HG03521 (cell line): ENCODE measurements at regions not wholly inside any gene's neighbourhood (a gene's known extent, or its start where the extent isn't known, plus 50 kb on each side); places are given as distances from the start of the nearest gene placed in this dataset.
"Not testable (repeated sequence)": the region's sequence is repeated elsewhere in the genome, so short reads cannot be mapped to it uniquely, and the experiment has no call there.

Source experiments
- ATAC-seq: cut with Tn5 transposase; IDR thresholded peaks from one replicate; pipeline ENCODE4 v1.9.1; 2021; ENCODE audit warnings: mild to moderate bottlenecking, moderate library complexity; ENCODE audit not compliant: unreplicated experiment

- no peak for ATAC-seq
Measured at GRCh38 chr1:38210021-38210894, 163.7 kb upstream of the POU3F1 start.

GRCh38 chr1:38208716-38209632 lies 162.4 kb upstream of the POU3F1 start:
- ATAC-seq, result no peak

- no peak for ATAC-seq
Measured at GRCh38 chr1:38207906-38208305, 161.3 kb upstream of the POU3F1 start.

- no peak for ATAC-seq
Measured at GRCh38 chr1:38207275-38207674, 160.7 kb upstream of the POU3F1 start.

GRCh38 chr1:38204698-38205097 lies 158.1 kb upstream of the POU3F1 start:
- ATAC-seq, result no peak

- ATAC-seq, result no peak
Measured at GRCh38 chr1:38203441-38203840, 156.8 kb upstream of the POU3F1 start.

- no peak for ATAC-seq
Measured at GRCh38 chr1:38201431-38201830, 154.8 kb upstream of the POU3F1 start.

GRCh38 chr1:38198621-38199020 lies 152.0 kb upstream of the POU3F1 start:
- no peak for ATAC-seq

- no peak for ATAC-seq
Measured at GRCh38 chr1:38198099-38198498, 151.5 kb upstream of the POU3F1 start.

- ATAC-seq, result no peak
Measured at GRCh38 chr1:38197312-38198061, 150.9 kb upstream of the POU3F1 start.

GRCh38 chr1:38194472-38194871 lies 147.9 kb upstream of the POU3F1 start:
- no peak for ATAC-seq

- ATAC-seq, result no peak
Measured at GRCh38 chr1:38193040-38193439, 146.4 kb upstream of the POU3F1 start.

GRCh38 chr1:38191461-38191860 lies 144.9 kb upstream of the POU3F1 start:
- no peak for ATAC-seq

GRCh38 chr1:38190983-38191382 lies 144.4 kb upstream of the POU3F1 start:
- ATAC-seq, result no peak

- ATAC-seq, result no peak
Measured at GRCh38 chr1:38187552-38187951, 141.0 kb upstream of the POU3F1 start.

- no peak for ATAC-seq
Measured at GRCh38 chr1:38186566-38186965, 140.0 kb upstream of the POU3F1 start.

GRCh38 chr1:38185913-38186312 lies 139.3 kb upstream of the POU3F1 start:
- ATAC-seq, result no peak

- no peak for ATAC-seq
Measured at GRCh38 chr1:38183747-38184146, 137.2 kb upstream of the POU3F1 start.

GRCh38 chr1:38183096-38183495 lies 136.5 kb upstream of the POU3F1 start:
- ATAC-seq, result no peak

GRCh38 chr1:38180388-38180787 lies 133.8 kb upstream of the POU3F1 start:
- not testable (repeated sequence) for ATAC-seq

GRCh38 chr1:38179483-38179882 lies 132.9 kb upstream of the POU3F1 start:
- no peak for ATAC-seq
